ENCODE measurements at regions not wholly inside any gene's neighbourhood (a gene's known extent, or its start where the extent isn't known, plus 50 kb on each side); places are given as distances from the start of the nearest gene placed in this dataset.
"Not testable (repeated sequence)": the region's sequence is repeated elsewhere in the genome, so short reads cannot be mapped to it uniquely, and the experiment has no call there.

- no peak overlapping the region for H3K27ac ChIP-seq
- POLR2A ChIA-PET (ENCODE audit: low non-redundant PET) = no interaction called here
- no peak for TF ChIP-seq CTCF (conservative IDR thresholded peaks at IDR 0.05; ENCODE audit: low read depth)
- DNase-seq (ENCODE audit: low spot score) = peak; percentile 7
- CTCF ChIA-PET = no interaction called here
These were observed 75.1 kb upstream of the HTR2C start for GRCh38 chrX:114508756-114509155.

GRCh38 chrX:114519524-114519923, 64.4 kb upstream of the HTR2C start:
- ChIA-PET POLR2A (ENCODE audit: low non-redundant PET) (no interaction called here), CTCF (no interaction called here)
- no peak for TF ChIP-seq CTCF (conservative IDR thresholded peaks at IDR 0.05; ENCODE audit: low read depth)
- H3K27ac ChIP-seq = no peak overlapping the region
- no peak for DNase-seq (ENCODE audit: low spot score)

- POLR2A ChIA-PET (ENCODE audit: low non-redundant PET); DNase-seq (ENCODE audit: low spot score); CTCF ChIA-PET; H3K27ac ChIP-seq: not testable (repeated sequence)
These were observed 63.2 kb upstream of the HTR2C start for GRCh38 chrX:114520701-114521100.

- DNase-seq (ENCODE audit: low spot score) = no peak
- CTCF ChIA-PET = interaction anchor here (0.6 kb wide), 1 partner anchor 284 kb away, joined by 5 read pairs; no protein-coding TSS in a partner anchor
- no peak for TF ChIP-seq CTCF (conservative IDR thresholded peaks at IDR 0.05; ENCODE audit: low read depth)
These were observed 51.6 kb upstream of the HTR2C start for GRCh38 chrX:114532111-114532805.

More at GRCh38 chrX:114532111-114532805, 51.6 kb upstream of the HTR2C start:
- POLR2A ChIA-PET (ENCODE audit: low non-redundant PET) = no interaction called here
- H3K27ac ChIP-seq = no peak overlapping the region
